IMR-90 (cell line): ENCODE measurements at regions not wholly inside any gene's neighbourhood (a gene's known extent, or its start where the extent isn't known, plus 50 kb on each side); places are given as distances from the start of the nearest gene placed in this dataset.

Experiments
- ATAC-seq: fragments of 200-7000 bp; cut with Tn5 transposase; 2 replicates; pipeline ENCODE4 v1.9.1; 2020; ENCODE audit warnings: low read depth, mild to moderate bottlenecking, moderate library complexity
- BruUV-seq: library from RNA; stranded (reverse); fragments of 400-500 nt; replicated peaks from 2 replicates; lab custom pipeline; 2021; lab: Mats Ljungman, UMichigan
- CTCF ChIA-PET: fragments of 300-600 bp; formaldehyde crosslinking; extraction: SDS; loops from one replicate; lab custom pipeline; 2021; ENCODE audit warnings: antibody characterized with exemption; lab: Yijun Ruan, JAX
- POLR2A ChIA-PET: fragments of 300-600 bp; sonication (Branson Sonifier 250); formaldehyde crosslinking; loops from one replicate; lab custom pipeline; 2022; ENCODE audit warnings: antibody characterized with exemption; ENCODE audit not compliant: unreplicated experiment; lab: Charles Lee
- DNase-seq: peaks from one replicate; pipeline ENCODE4 v3.0.0; 2013
- H2AFZ ChIP-seq: replicated peaks from 2 replicates; pipeline ENCODE3; 2013; ENCODE audit warnings: low read length, mild to moderate bottlenecking; ENCODE audit not compliant: poor library complexity
- H2AK5ac ChIP-seq: 2 replicates; pipeline ENCODE4 v1.6.1; 2013; ENCODE audit warnings: low read depth, low read length, inconsistent platforms
- H2AK9ac ChIP-seq: replicated peaks from 2 replicates; pipeline ENCODE3; 2013; ENCODE audit warnings: mild to moderate bottlenecking, low read depth, low read length, moderate library complexity; ENCODE audit not compliant: poor library complexity
- H2BK120ac ChIP-seq: 2 replicates; pipeline ENCODE4 v1.6.1; 2013; ENCODE audit warnings: low read depth, low read length, inconsistent platforms
- H2BK15ac ChIP-seq: 3 replicates; pipeline ENCODE4 v1.6.1; 2013; ENCODE audit warnings: low read depth, low read length, inconsistent platforms
- H2BK20ac ChIP-seq: 2 replicates; pipeline ENCODE4 v1.6.1; 2013; ENCODE audit warnings: low read depth, mild to moderate bottlenecking, inconsistent platforms, low read length, moderate library complexity
- H2BK5ac ChIP-seq: 2 replicates; pipeline ENCODE4 v1.6.1; 2013; ENCODE audit warnings: mild to moderate bottlenecking, low read depth, low read length, inconsistent platforms; ENCODE audit not compliant: poor library complexity, severe bottlenecking
- H3K14ac ChIP-seq: replicated peaks from 2 replicates; pipeline ENCODE4 v1.6.1; 2013; ENCODE audit warnings: low read depth, low read length, inconsistent platforms
- H3K18ac ChIP-seq: 2 replicates; pipeline ENCODE4 v1.6.1; 2013; ENCODE audit warnings: low read depth, low read length, control low read depth
- H3K23ac ChIP-seq: 2 replicates; pipeline ENCODE4 v1.6.1; 2013; ENCODE audit warnings: low read depth, low read length, inconsistent platforms
- H3K27ac ChIP-seq: 2 replicates; pipeline ENCODE4 v1.5.1; 2013; ENCODE audit warnings: mild to moderate bottlenecking, control low read depth, low read length; ENCODE audit not compliant: insufficient read depth
- H3K27me3 ChIP-seq: 2 replicates; pipeline ENCODE4 v1.6.1; 2013; ENCODE audit warnings: low read length; ENCODE audit not compliant: control insufficient read depth, insufficient read depth
- H3K36me3 ChIP-seq: 2 replicates; pipeline ENCODE4 v1.6.1; 2013; ENCODE audit warnings: low read length, mixed read lengths; ENCODE audit not compliant: control insufficient read depth, insufficient read depth
- H3K4ac ChIP-seq: 2 replicates; pipeline ENCODE4 v1.6.1; 2013; ENCODE audit warnings: low read depth, low read length, inconsistent platforms
- H3K4me1 ChIP-seq: 2 replicates; pipeline ENCODE4 v1.6.1; 2013; ENCODE audit warnings: low read length, mixed read lengths; ENCODE audit not compliant: control insufficient read depth, insufficient read depth
- H3K4me2 ChIP-seq: 2 replicates; pipeline ENCODE4 v1.6.1; 2013; ENCODE audit warnings: low read depth, mild to moderate bottlenecking, control low read depth, low read length, moderate library complexity
- H3K4me3 ChIP-seq: 2 replicates; pipeline ENCODE4 v1.5.1; 2013; ENCODE audit warnings: low read depth, mild to moderate bottlenecking, control low read depth, low read length, moderate library complexity; ENCODE audit not compliant: insufficient read depth
- H3K56ac ChIP-seq: 2 replicates; pipeline ENCODE4 v1.6.1; 2013; ENCODE audit warnings: low read length, inconsistent platforms; ENCODE audit not compliant: insufficient read depth; ENCODE audit errors: extremely low read depth
- H3K79me1 ChIP-seq, 2 experiments: 2 replicates each; pipeline ENCODE4 v1.6.1; 2013; ENCODE audit warnings: low read length in 2 of 2, inconsistent platforms in 1 of 2, low read depth in 1 of 2
- H3K9ac ChIP-seq: 2 replicates; pipeline ENCODE4 v1.6.1; 2013; ENCODE audit warnings: low read depth, low read length, control low read depth
- H3K9me1 ChIP-seq: 2 replicates; pipeline ENCODE4 v1.6.1; 2013; ENCODE audit warnings: low read length, inconsistent platforms; ENCODE audit not compliant: insufficient read depth
- H3K9me3 ChIP-seq: 2 replicates; pipeline ENCODE4 v1.6.1; 2013; ENCODE audit warnings: low read length; ENCODE audit not compliant: control insufficient read depth, insufficient read depth
- H4K20me1 ChIP-seq: 2 replicates; pipeline ENCODE4 v1.6.1; 2013; ENCODE audit warnings: low read length, inconsistent platforms; ENCODE audit not compliant: insufficient read depth
- H4K5ac ChIP-seq: 2 replicates; pipeline ENCODE4 v1.6.1; 2013; ENCODE audit warnings: mild to moderate bottlenecking, low read depth, low read length, control low read depth
- H4K8ac ChIP-seq, 2 experiments: 2 replicates each; pipeline ENCODE4 v1.6.1; 2013; ENCODE audit warnings: low read depth in 2 of 2, low read length in 2 of 2, control low read depth in 1 of 2, inconsistent platforms in 1 of 2
- H4K91ac ChIP-seq: 2 replicates; pipeline ENCODE4 v1.6.1; 2013; ENCODE audit warnings: low read depth, low read length, inconsistent platforms; ENCODE audit not compliant: insufficient read depth
- BHLHE40 ChIP-seq: fragments of 150-350 bp; IDR thresholded peaks from 2 replicates; pipeline ENCODE4 v1.6.1; 2016; ENCODE audit warnings: mild to moderate bottlenecking, low read depth, low read length
- ELK1 ChIP-seq: fragments of 150-350 bp; IDR thresholded peaks from 2 replicates; pipeline ENCODE4 v1.6.1; 2016; ENCODE audit warnings: low read depth, mild to moderate bottlenecking, low read length, moderate library complexity, borderline replicate concordance
- FOS ChIP-seq: fragments of 150-350 bp; IDR thresholded peaks from 2 replicates; pipeline ENCODE4 v1.6.1; 2016; ENCODE audit warnings: low read depth, low read length
- MAZ ChIP-seq: IDR thresholded peaks from 2 replicates; pipeline ENCODE4 v1.6.1; 2012; ENCODE audit warnings: low read depth, mild to moderate bottlenecking, low read length, improper control_type of control experiment, moderate library complexity, borderline replicate concordance
- WGBS, 2 experiments: methylation state at CpG; one replicate each; pipeline versions ENCODE4 v1.1.5 to v1.1.7; 2013; ENCODE audit warnings: missing lambda C conversion rate in 2 of 2; ENCODE audit not compliant: insufficient read length in 1 of 2; ENCODE audit errors: extremely low coverage in 2 of 2; 5-methylcytosine and 5-hydroxymethylcytosine counted together
- dilution Hi-C: fragments of 300-500 bp; cut with HindIII; formaldehyde crosslinking; loops from one replicate; pipeline ENCODE4 v1.14.3; 2018; ENCODE audit warnings: low sequenced_read_pairs; ENCODE audit not compliant: unreplicated experiment
- in situ Hi-C: fragments of 300-500 bp; cut with MboI; formaldehyde crosslinking; loops from 3 replicates; pipeline ENCODE4 v1.14.3; 2019; ENCODE audit warnings: low sequenced_read_pairs, inconsistent platforms, mixed read lengths
- intact Hi-C: fragments of 100-400 bp; cut with micrococcal nuclease; formaldehyde crosslinking; loops from 2 replicates; pipeline ENCODE4 v1.10.0; 2022

- WGBS, 2 experiments: 3% methylated on average over 5 of the region's 9 CpGs; no CpG with 5 or more reads in 1 of the 2 experiments
- BruUV-seq: no TSS peak
- H4K91ac ChIP-seq: no peak overlapping the region
- no peaks in the 10 kb centered on the region for H3K36me3 ChIP-seq
- H4K20me1 ChIP-seq: no peaks in the 10 kb centered on the region
- H3K14ac ChIP-seq: no peak overlapping the region
- no peak overlapping the region for H2AK5ac ChIP-seq
- H4K5ac ChIP-seq: no peak overlapping the region
- ATAC-seq: peak; percentile 83
- H4K8ac ChIP-seq: no peak overlapping the region
- H3K27ac ChIP-seq: no peak overlapping the region
- H3K9me1 ChIP-seq: no peaks in the 10 kb centered on the region
- no peak overlapping the region for H2BK15ac ChIP-seq
- no peak overlapping the region for H2BK5ac ChIP-seq
- intact Hi-C loops: no loop called here
- no peaks in the 10 kb centered on the region for H3K4me1 ChIP-seq
- no peak overlapping the region for H2AFZ ChIP-seq
- no peak overlapping the region for H3K4me3 ChIP-seq
- no peak overlapping the region for H3K4ac ChIP-seq
- no peak overlapping the region for H3K23ac ChIP-seq
- in situ Hi-C loops: no loop called here
- H3K18ac ChIP-seq: no peak overlapping the region
- no peaks in the 10 kb centered on the region for H3K79me1 ChIP-seq
- H3K9ac ChIP-seq: no peak overlapping the region
- H3K4me2 ChIP-seq: no peak overlapping the region
- no peak overlapping the region for H2AK9ac ChIP-seq
- H3K56ac ChIP-seq: no peak overlapping the region
- ChIA-PET CTCF (no interaction called here), POLR2A (no interaction called here)
- no peak overlapping the region for H2BK20ac ChIP-seq
- H3K9me3 ChIP-seq: no peaks in the 10 kb centered on the region
- peak; percentile 78 for DNase-seq
- dilution Hi-C loops: no loop called here
- TF ChIP-seq FOS (peak; percentile 30; the same call in 1 of the 2 replicates), ELK1 (no peak), BHLHE40 (no peak), MAZ (no peak)
- no peaks in the 10 kb centered on the region for H3K27me3 ChIP-seq
- no peak overlapping the region for H2BK120ac ChIP-seq
These were observed 117.5 kb downstream of the GPX5 start for GRCh38 chr6:28643017-28643740.
